Fibroblast of lung (primary cell): ENCODE measurements at regions not wholly inside any gene's neighbourhood (a gene's known extent, or its start where the extent isn't known, plus 50 kb on each side); places are given as distances from the start of the nearest gene placed in this dataset.
"Not testable (repeated sequence)": the region's sequence is repeated elsewhere in the genome, so short reads cannot be mapped to it uniquely, and the experiment has no call there.

Experiments
- DNase-seq, 2 donors: peaks; one replicate each; pipeline versions ENCODE4 v3.0.0 to v3.0.0-alpha.2; 2010; ENCODE audit warnings: low read depth in 2 of 2
- H2AFZ ChIP-seq: 2 replicates; pipeline ENCODE4 v1.5.1; 2012; ENCODE audit warnings: low read length, control low read depth, inconsistent platforms
- H3K27ac ChIP-seq: 2 replicates; pipeline ENCODE4 v1.5.1; 2011; ENCODE audit warnings: low read length, control low read depth; ENCODE audit not compliant: insufficient read depth
- H3K27me3 ChIP-seq: 2 replicates; pipeline ENCODE4 v1.5.1; 2011; ENCODE audit warnings: mild to moderate bottlenecking, low read length; ENCODE audit not compliant: control insufficient read depth, insufficient read depth
- H3K36me3 ChIP-seq: 2 replicates; pipeline ENCODE4 v1.5.1; 2011; ENCODE audit warnings: low read length; ENCODE audit not compliant: control insufficient read depth, insufficient read depth
- H3K4me1 ChIP-seq: 2 replicates; pipeline ENCODE4 v1.5.1; 2011; ENCODE audit warnings: low read length; ENCODE audit not compliant: control insufficient read depth, insufficient read depth; ENCODE audit errors: extremely low read depth
- H3K4me2 ChIP-seq: 2 replicates; pipeline ENCODE4 v1.5.1; 2011; ENCODE audit warnings: low read length, control low read depth; ENCODE audit not compliant: insufficient read depth; ENCODE audit errors: extremely low read depth
- H3K4me3 ChIP-seq, 4 experiments: fragments of 200-600 bp in 1 of 4; sonication (generic) in 1 of 4; replicated peaks in 1 of 4; 2 replicates each; pipeline ENCODE4 v1.5.1; 2011 to 2016; ENCODE audit warnings: low read length in 4 of 4, low read depth in 3 of 4, mild to moderate bottlenecking in 3 of 4, control low read depth in 2 of 4, inconsistent platforms in 1 of 4, mixed read lengths in 1 of 4; ENCODE audit not compliant: insufficient read depth in 1 of 4; ENCODE audit errors: control extremely low read depth in 1 of 4
- H3K79me2 ChIP-seq: 2 replicates; pipeline ENCODE4 v1.5.1; 2012; ENCODE audit warnings: mild to moderate bottlenecking, low read length, inconsistent platforms; ENCODE audit not compliant: control insufficient read depth, insufficient read depth
- H3K9ac ChIP-seq: 2 replicates; pipeline ENCODE4 v1.5.1; 2011; ENCODE audit warnings: mild to moderate bottlenecking, low read length, control low read depth; ENCODE audit not compliant: insufficient read depth
- H3K9me3 ChIP-seq: 2 replicates; pipeline ENCODE4 v1.5.1; 2012; ENCODE audit warnings: low read depth, low read length; ENCODE audit not compliant: control insufficient read depth, insufficient read depth
- H4K20me1 ChIP-seq: 2 replicates; pipeline ENCODE4 v1.5.1; 2011; ENCODE audit warnings: low read length; ENCODE audit not compliant: control insufficient read depth, insufficient read depth; ENCODE audit errors: extremely low read depth
- CTCF ChIP-seq, 2 donors: IDR thresholded peaks in 1 of 2; conservative IDR thresholded peaks in 1 of 2; 1 replicate in 1 of 2; 2 replicates in 1 of 2; pipeline ENCODE4 v1.5.1; 2011 to 2012; ENCODE audit warnings: low read length in 2 of 2, control low read depth in 1 of 2, inconsistent platforms in 1 of 2, low read depth in 1 of 2, mild to moderate bottlenecking in 1 of 2
- EZH2 ChIP-seq: IDR thresholded peaks from 2 replicates; pipeline ENCODE4 v1.5.1; 2012; ENCODE audit warnings: low read length, control low read depth, mild to moderate bottlenecking; ENCODE audit errors: missing control alignments

- H3K9me3 ChIP-seq, result no peaks in the 10 kb centered on the region
- DNase-seq, result no peak
- no peaks in the 10 kb centered on the region for H3K27me3 ChIP-seq
- no peak overlapping the region for H2AFZ ChIP-seq
- H4K20me1 ChIP-seq, result no peaks in the 10 kb centered on the region
- H3K4me1 ChIP-seq, result no peaks in the 10 kb centered on the region
- no peaks in the 10 kb centered on the region for H3K79me2 ChIP-seq
- no peaks in the 10 kb centered on the region for H3K36me3 ChIP-seq
- no peak overlapping the region for H3K9ac ChIP-seq
- H3K27ac ChIP-seq, result no peak overlapping the region
- no peak for TF ChIP-seq CTCF (conservative IDR thresholded peaks at IDR 0.05 in 1 of 2, IDR thresholded peaks at IDR 0.05 in 1 of 2; ENCODE audit: low read depth in 1 of 2, low read length in 2 of 2)
- no peak for TF ChIP-seq EZH2
- no peak overlapping the region for H3K4me2 ChIP-seq
- no peak overlapping the region for H3K4me3 ChIP-seq
These were observed 127.8 kb upstream of the CCDC180 start for GRCh38 chr9:97179616-97180015.

- DNase-seq, result peak in 1 of 2 donors; percentile 0
- Histone ChIP-seq H3K27ac (no peak overlapping the region), H3K9ac (no peak overlapping the region), H4K20me1 (no peaks in the 10 kb centered on the region), H3K9me3 (no peaks in the 10 kb centered on the region), H3K27me3 (no peaks in the 10 kb centered on the region), H3K36me3 (no peaks in the 10 kb centered on the region), H2AFZ (no peak overlapping the region), H3K4me3 (no peak overlapping the region), H3K4me1 (no peaks in the 10 kb centered on the region), H3K79me2 (no peaks in the 10 kb centered on the region), H3K4me2 (no peak overlapping the region)
- TF ChIP-seq CTCF (conservative IDR thresholded peaks at IDR 0.05 in 1 of 2, IDR thresholded peaks at IDR 0.05 in 1 of 2; ENCODE audit: low read depth in 1 of 2, low read length in 2 of 2), result no peak
- no peak for TF ChIP-seq EZH2
These were observed 131.3 kb upstream of the CCDC180 start for GRCh38 chr9:97176206-97176605.

- H4K20me1 ChIP-seq, H3K27me3 ChIP-seq, H3K27ac ChIP-seq, H2AFZ ChIP-seq, H3K79me2 ChIP-seq, H3K4me1 ChIP-seq, H3K9ac ChIP-seq, H3K4me3 ChIP-seq, H3K9me3 ChIP-seq, H3K36me3 ChIP-seq, H3K4me2 ChIP-seq: not testable (repeated sequence)
- DNase-seq, result peak; percentile 0 to 1
These were observed 129.2 kb upstream of the CTSV start for GRCh38 chr9:97168174-97168573.

GRCh38 chr9:97166496-97167138 lies 127.7 kb upstream of the CTSV start:
- not testable (repeated sequence) for H4K20me1 ChIP-seq, H3K4me2 ChIP-seq, H3K79me2 ChIP-seq, H3K36me3 ChIP-seq, H3K4me3 ChIP-seq, DNase-seq, H3K27ac ChIP-seq, H3K4me1 ChIP-seq, H3K9ac ChIP-seq, H3K27me3 ChIP-seq, H2AFZ ChIP-seq, H3K9me3 ChIP-seq
